ENCODE measurements at regions not wholly inside any gene's neighbourhood (a gene's known extent, or its start where the extent isn't known, plus 50 kb on each side); places are given as distances from the start of the nearest gene placed in this dataset.

DNA sequence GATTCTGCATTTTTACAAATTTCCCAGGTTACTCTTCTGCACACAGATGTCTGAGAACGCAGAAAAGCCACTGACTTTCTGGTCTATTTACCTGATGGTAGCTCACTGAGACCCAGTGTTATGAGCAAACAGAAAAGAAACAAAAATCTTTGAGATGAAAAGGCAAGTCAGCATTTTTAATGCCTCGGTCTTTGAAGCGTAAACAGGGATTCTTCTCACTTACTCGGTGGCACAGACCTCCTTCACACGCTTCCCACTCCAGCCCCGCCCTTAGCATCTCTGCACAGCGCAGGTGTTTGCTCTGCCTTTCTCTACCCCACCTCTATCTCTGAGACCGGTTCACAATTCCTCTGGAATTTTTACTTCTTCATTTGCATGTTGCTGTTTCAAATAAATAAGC, 195.0 kb upstream of the IRX1 start:
- TF ChIP-seq, protein P1, sequence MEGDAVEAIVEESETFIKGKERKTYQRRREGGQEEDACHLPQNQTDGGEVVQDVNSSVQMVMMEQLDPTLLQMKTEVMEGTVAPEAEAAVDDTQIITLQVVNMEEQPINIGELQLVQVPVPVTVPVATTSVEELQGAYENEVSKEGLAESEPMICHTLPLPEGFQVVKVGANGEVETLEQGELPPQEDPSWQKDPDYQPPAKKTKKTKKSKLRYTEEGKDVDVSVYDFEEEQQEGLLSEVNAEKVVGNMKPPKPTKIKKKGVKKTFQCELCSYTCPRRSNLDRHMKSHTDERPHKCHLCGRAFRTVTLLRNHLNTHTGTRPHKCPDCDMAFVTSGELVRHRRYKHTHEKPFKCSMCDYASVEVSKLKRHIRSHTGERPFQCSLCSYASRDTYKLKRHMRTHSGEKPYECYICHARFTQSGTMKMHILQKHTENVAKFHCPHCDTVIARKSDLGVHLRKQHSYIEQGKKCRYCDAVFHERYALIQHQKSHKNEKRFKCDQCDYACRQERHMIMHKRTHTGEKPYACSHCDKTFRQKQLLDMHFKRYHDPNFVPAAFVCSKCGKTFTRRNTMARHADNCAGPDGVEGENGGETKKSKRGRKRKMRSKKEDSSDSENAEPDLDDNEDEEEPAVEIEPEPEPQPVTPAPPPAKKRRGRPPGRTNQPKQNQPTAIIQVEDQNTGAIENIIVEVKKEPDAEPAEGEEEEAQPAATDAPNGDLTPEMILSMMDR (IDR thresholded peaks at IDR 0.05; ENCODE audit: borderline replicate concordance, extremely low read depth, low read length, poor library complexity, severe bottlenecking) = no peak
- TF ChIP-seq EZH2 (IDR thresholded peaks at IDR 0.05; ENCODE audit: borderline replicate concordance, low read depth, low read length, severe bottlenecking) = no peak

Measured in DND-41 (cell line).